ENCODE measurements at regions not wholly inside any gene's neighbourhood (a gene's known extent, or its start where the extent isn't known, plus 50 kb on each side); places are given as distances from the start of the nearest gene placed in this dataset.

DNA sequence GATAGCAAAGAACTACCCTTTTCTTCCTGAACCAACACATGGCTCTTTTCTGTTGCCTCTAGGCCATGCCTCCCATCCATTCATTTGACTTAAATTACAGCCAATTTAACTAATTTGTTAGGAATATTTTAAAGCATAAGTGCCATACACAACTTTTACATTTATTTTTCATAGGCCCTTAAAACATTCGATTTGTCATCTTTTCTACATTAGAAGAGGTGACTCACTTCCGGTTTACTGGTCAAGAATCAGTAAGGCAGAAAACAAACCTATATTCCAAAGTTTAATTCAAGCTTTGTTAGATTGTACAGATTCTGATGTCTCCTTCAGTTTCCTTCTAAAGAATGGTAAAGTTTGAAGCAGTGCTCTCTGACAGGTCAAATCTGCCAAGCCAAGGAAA lies 344.3 kb downstream of the SAMD5 start:
- Histone ChIP-seq H3K36me3 (ENCODE audit: insufficient read depth in 1 of 2, low read depth in 1 of 2) (no peaks in the 10 kb centered on the region), H3K4me1 (no peaks in the 10 kb centered on the region), H3K9me3 (no peaks in the 10 kb centered on the region), H3K4me3 (no peak overlapping the region), H3K27ac (no peak overlapping the region), H3K27me3 (ENCODE audit: insufficient read depth in 3 of 3, low read length in 2 of 3) (no peaks in the 10 kb centered on the region)
- DNase-seq (no peak), ATAC-seq (no peak)
- TF ChIP-seq, protein P1, sequence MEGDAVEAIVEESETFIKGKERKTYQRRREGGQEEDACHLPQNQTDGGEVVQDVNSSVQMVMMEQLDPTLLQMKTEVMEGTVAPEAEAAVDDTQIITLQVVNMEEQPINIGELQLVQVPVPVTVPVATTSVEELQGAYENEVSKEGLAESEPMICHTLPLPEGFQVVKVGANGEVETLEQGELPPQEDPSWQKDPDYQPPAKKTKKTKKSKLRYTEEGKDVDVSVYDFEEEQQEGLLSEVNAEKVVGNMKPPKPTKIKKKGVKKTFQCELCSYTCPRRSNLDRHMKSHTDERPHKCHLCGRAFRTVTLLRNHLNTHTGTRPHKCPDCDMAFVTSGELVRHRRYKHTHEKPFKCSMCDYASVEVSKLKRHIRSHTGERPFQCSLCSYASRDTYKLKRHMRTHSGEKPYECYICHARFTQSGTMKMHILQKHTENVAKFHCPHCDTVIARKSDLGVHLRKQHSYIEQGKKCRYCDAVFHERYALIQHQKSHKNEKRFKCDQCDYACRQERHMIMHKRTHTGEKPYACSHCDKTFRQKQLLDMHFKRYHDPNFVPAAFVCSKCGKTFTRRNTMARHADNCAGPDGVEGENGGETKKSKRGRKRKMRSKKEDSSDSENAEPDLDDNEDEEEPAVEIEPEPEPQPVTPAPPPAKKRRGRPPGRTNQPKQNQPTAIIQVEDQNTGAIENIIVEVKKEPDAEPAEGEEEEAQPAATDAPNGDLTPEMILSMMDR (IDR thresholded peaks at IDR 0.05): no peak
- intact Hi-C loops (cut with DNase I): no loop called here
- 93 to 96% (median 94%) methylated on average over 2 of the region's 2 CpGs for WGBS, 3 donors

DNA sequence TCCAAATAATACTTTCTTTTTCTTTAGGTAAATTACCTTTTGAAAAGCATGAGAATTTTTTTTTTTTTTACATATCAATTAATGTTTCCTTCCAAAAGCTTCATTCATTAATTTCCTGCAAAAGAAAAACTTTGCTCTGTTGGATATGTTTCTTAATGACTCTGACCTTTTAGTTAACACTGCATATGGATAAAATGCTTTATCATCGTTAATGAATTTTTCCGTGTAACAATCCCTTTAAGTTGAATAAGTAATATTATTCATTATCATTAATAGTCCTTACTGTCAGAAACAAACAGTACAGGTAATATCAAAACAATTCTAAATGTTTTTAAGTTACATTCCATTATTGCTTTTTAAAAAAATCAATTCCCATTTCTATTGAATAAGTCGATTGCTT lies 345.1 kb downstream of the SAMD5 start:
- no peaks in the 10 kb centered on the region for H3K9me3 ChIP-seq
- intact Hi-C loops (cut with DNase I): no loop called here
- H3K4me3 ChIP-seq: no peak overlapping the region
- no peaks in the 10 kb centered on the region for H3K4me1 ChIP-seq
- WGBS, 3 donors: 93 to 95% (median 95%) methylated on average over 3 of the region's 3 CpGs
- TF ChIP-seq, protein P1 (IDR thresholded peaks at IDR 0.05): no peak
- H3K36me3 ChIP-seq (ENCODE audit: insufficient read depth in 1 of 2, low read depth in 1 of 2): no peaks in the 10 kb centered on the region
- H3K27ac ChIP-seq: no peak overlapping the region
- DNase-seq (no peak), ATAC-seq (no peak)
- H3K27me3 ChIP-seq (ENCODE audit: insufficient read depth in 3 of 3, low read length in 2 of 3): no peaks in the 10 kb centered on the region

DNA sequence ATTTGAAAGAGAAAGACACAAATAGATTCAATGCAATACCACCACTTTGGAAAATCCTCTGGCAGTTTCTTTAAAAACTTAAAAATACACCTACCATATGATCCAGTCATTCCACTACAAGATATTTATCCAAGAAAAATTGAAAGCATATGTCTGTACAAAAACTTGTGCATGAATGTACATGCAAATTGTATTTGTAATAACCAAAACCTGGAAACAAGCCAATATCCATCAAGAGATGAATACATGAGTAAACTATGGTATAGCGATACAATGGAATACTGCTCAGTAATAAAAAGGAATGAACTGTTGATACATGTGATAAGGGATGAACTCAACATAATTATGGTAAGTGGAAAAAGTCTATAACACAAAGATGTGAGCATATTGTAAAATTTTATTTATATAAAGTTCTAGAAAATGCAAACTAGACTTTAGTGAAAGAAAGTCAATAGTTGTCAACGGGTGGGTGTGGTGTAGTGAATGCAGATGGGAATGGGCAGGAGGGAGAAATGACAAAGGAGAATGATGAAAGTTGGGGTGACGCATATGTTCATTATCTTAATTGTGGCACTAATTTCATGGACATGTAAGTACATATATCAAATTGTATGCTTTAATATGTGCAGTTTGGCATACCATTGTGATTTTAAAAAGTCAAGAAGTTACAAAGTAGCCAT lies 347.5 kb downstream of the SAMD5 start:
- DNase-seq: no peak
- intact Hi-C loops (cut with DNase I): no loop called here
- TF ChIP-seq, protein P1 (IDR thresholded peaks at IDR 0.05): no peak
- no peak for ATAC-seq
- no peaks in the 10 kb centered on the region for H3K4me1 ChIP-seq
- H3K4me3 ChIP-seq: no peak overlapping the region
- no peaks in the 10 kb centered on the region for H3K36me3 ChIP-seq (ENCODE audit: insufficient read depth in 1 of 2, low read depth in 1 of 2)
- 93 to 98% (median 97%) methylated on average over 3 of the region's 3 CpGs for WGBS, 3 donors
- H3K27ac ChIP-seq: no peak overlapping the region
- no peaks in the 10 kb centered on the region for H3K9me3 ChIP-seq
- no peaks in the 10 kb centered on the region for H3K27me3 ChIP-seq (ENCODE audit: insufficient read depth in 3 of 3, low read length in 2 of 3)

DNA sequence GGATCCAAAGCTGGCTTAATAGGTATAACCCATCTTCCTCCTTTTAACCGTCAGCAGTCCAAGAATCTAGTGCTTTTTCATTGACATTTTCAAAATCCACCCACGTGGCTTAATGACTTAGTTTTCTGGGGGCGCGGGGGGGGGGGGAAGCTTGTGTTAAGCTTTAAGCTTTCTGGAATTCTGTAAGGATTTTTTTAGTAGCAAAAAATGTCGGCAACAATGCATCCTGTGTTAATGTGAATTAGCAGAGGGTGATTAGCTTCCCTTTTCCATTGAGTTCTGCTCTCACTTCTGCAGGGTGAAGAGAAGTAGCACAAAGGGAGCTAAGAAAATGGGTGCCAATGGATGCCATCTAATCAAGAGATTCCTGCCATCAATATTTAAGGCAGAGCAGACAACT lies 348.2 kb downstream of the SAMD5 start:
- Histone ChIP-seq H3K27ac (no peak overlapping the region), H3K9me3 (no peaks in the 10 kb centered on the region), H3K4me1 (no peaks in the 10 kb centered on the region), H3K36me3 (ENCODE audit: insufficient read depth in 1 of 2, low read depth in 1 of 2) (no peaks in the 10 kb centered on the region), H3K27me3 (ENCODE audit: insufficient read depth in 3 of 3, low read length in 2 of 3) (no peaks in the 10 kb centered on the region), H3K4me3 (no peak overlapping the region)
- WGBS, 3 donors: 55 to 74% (median 65%) methylated on average over 5 of the region's 5 CpGs
- DNase-seq (no peak), ATAC-seq (no peak)
- intact Hi-C loops (cut with DNase I): no loop called here
- TF ChIP-seq, protein P1 (IDR thresholded peaks at IDR 0.05): no peak

DNA sequence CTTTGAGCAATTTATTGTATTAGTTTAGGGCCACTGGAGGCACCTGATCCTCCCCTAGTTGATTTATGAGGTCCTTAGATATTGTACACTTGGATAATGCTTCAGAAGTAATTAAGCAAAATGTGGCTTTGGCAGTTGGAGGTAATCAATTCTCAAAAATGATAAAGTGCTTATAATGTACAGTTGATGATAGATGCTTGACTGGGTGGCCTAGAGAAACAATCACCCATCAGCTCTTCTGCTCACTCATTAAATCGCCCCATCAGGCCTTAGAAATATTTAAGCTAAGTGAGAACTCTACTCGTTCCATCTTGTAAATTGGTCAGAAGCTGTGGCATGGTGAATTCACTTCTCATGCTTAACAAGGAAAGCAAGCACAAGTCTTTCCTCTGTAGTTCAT lies 349.9 kb downstream of the SAMD5 start:
- whole genome bisulfite sequencing, 3 donors: 87 to 93% (median 90%) methylated on average over 2 of the region's 2 CpGs
- intact Hi-C loops (cut with DNase I): no loop called here
- Histone ChIP-seq H3K36me3 (ENCODE audit: insufficient read depth in 1 of 2, low read depth in 1 of 2) (no peaks in the 10 kb centered on the region), H3K4me3 (no peak overlapping the region), H3K9me3 (no peaks in the 10 kb centered on the region), H3K4me1 (no peaks in the 10 kb centered on the region), H3K27ac (no peak overlapping the region), H3K27me3 (ENCODE audit: insufficient read depth in 3 of 3, low read length in 2 of 3) (no peaks in the 10 kb centered on the region)
- TF ChIP-seq, protein P1 (IDR thresholded peaks at IDR 0.05): no peak
- DNase-seq (no peak), ATAC-seq (no peak)
